ENCODE measurements at regions not wholly inside any gene's neighbourhood (a gene's known extent, or its start where the extent isn't known, plus 50 kb on each side); places are given as distances from the start of the nearest gene placed in this dataset.

DNA sequence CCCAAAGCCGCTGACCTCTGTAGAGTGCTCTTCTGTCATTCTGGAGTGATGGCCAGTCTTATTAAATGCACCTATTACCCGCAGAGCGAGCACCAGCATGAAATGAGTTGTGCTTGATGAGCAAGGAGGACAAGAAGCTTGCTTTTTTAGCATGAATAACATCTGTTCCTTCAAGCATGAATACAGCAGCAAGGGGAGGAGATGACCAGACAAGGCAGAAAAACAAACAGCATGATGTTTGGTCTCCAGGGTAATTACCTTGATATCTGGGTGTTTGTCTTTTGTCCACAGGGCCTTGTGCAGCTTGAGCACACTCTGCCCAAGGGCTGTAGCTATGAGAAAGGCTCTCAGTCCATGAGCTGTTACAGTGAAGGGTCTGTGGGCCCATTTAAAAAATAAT is 324.8 kb upstream of the DDX53 start:
- peak; percentile 21 to 25 for DNase-seq

DNA sequence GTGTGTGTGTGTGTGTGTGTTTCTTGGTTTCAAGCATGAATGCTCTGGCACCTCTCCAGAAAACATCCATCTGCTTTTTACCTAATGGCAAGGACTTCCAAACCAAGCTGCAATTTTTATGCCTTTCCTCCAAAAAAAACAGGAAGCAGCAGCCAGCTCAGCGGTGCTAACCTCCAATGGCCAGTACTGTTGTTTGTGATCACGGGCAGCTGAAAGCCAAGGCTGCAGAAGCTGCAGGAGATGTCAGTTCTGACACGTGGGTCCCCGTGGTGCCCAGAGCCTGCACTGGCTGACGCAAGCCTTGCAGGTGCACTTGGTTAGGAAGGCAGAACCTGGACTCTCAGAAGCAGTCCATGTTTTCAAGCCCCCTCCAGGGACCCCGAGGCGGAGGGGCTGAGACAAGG is 313.6 kb upstream of the DDX53 start:
- peak; percentile 56 to 89 for DNase-seq

DNA sequence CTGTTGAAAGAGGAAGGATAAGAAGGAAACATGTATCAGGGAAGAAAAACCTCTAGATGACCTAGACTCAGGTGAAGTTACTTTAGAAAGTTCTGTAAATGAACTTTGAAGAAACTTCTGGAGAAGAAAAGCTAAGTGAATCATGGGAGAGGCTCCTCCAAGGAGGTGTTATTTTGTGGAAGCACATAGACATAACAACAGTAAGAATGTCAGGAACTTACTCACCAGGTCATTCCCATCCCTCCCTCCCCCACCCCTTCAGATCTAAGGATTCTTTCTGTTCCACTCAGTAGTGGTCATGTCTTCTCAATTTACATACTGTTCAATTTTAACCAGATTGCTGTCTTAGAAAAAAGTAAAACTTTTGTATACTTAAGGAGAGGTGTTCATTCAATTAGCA is 310.5 kb upstream of the DDX53 start:
- DNase-seq = no peak

DNA sequence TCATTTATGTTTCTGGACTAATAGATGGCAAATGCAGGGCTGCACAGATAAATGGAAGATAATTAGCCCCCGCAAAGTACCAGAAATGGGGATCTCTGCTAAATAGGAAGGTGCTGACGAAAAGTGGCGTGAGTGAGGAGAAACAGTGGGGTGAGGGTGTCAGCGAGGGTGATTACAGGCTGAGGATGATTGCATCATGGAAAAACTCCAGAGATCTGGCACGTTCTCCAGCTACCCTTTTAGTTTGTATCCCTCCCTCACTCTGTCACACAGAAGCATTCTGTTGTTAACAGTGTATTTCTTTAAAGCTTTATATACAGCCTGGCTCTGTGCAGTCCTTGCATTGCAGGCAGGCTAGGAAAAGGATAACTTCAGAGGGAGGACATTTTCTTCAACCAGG is 309.6 kb upstream of the DDX53 start:
- DNase-seq = no peak

DNA sequence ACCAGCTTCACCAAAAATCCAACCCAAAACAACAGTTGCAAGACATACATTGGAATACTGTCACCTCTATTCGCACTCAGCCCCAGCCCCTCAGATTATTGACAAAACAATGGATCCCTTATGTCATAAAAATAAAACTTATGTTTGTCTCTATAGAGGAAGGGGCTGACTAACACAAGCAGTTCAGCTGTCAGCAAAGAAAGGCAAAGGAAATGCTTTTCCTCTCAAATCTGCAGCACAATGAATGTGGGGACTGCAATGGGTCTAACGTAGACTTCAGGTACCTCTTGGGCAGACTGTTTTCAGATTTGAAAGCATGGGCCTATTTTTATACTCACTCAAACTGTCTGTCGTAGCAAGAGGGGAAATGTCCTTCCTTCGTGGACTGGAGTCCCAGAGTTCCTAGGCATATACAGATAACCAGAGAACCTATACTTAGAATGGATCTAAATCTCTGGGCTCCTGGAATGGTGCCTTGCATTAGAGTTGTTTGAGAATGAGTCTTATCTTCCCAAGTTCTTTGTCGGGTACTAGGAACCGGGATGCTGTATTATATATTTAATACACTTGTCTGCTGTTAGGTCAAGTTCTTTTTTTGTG is 307.7 kb upstream of the DDX53 start:
- DNase-seq = no peak

DNA sequence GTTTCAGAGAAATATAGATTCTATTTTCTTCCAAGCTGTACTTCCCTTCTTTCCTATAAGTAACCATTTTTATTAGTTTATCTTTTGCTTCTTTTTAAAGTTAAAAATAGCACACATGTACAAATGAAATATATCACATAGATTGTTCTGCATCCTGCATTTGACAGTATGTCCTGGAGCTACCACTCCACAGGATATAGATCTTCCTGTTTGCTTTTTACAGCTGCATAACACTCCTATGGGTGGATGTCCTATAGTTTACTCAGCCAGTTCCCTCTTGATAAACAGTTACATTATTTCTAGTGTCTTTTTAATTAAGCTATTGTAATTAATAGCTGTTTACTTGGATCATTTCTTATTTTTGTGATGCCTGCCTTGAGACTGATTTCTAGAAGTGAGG is 301.6 kb upstream of the DDX53 start:
- DNase-seq = no peak

DNA sequence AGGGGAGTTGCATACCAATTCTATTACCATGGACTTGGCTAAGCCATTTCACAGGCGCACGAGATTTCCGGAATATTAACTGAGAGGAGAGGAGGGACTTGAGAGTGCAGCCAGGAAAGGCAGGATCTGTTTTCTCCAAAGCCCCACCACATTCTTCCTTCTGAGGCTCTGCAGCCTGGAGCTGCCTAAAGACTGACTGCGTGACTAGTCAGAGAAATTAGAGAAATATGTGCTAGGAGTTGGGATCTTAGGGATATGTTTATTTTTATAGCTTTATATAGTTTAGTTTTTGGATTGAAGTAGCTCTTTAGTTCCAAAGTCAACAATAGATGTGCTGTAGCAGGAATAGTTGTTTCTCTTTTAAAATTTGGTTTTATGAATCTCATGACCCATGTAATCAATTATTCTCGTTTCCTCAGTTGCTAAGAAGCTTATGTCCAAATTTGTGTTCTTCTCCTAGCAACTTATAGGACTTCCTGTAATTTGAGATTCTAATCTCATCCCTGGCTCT is 300.1 kb upstream of the DDX53 start:
- no peak for DNase-seq

DNA sequence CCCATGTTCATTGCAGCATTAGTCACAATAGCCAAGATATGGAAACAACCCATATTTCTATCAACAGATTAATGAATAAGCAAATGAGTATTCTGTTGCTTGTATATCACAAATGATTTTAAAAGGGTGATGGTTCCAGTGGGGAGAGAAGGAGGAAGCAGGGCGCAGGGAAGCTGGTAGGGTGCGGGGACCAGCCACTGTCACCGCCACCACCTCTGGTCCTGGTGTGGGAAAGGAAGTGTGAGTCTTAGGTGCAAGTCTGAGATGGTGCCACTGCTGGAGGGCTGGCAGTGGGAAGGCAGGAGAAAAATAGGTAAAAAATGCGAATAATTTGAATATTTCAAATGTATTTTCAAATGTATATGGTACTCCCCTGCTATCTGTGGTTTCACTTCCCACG is 286.8 kb upstream of the DDX53 start:
- DNase-seq = no peak

DNA sequence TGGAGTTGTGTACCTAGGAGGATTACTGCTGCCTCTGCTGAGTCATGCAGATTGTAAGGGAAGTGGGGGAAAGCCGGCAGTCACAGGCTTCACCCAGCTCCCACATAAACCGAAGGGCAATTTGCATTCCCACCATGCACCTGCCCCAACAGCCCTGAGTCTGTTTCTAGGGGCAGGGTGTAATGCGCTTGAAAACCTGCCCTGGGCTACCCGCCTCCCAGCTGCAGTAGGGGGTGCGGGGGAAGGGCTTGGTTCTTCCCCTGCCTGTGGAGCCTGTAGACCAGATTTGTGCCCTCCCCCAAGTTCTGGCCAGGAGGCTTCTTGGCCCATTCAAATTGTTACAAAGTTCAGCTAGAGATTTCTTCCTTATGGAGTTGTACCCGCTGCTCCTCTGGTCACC is 269.2 kb upstream of the DDX53 start:
- no peak for DNase-seq

DNA sequence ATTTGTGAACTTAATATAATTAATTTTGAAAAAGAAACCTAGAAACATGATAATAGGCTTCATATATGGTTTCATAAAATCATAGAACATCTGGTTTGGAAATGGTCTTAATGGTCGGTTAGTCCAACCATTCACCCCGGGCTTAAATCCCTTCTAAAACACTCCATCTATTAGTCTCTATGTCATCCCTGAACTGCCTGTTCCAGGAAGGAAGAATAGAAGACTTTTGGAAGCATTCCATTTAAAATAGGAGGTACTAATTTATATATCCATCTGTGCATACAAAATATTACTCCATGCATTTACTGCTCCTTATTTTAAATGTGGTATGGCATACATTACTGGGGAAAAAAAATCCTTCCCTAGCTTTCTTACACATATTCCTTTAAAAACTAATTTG is 262.2 kb upstream of the DDX53 start:
- DNase-seq = peak in 1 of 2 experiments; percentile 3

DNA sequence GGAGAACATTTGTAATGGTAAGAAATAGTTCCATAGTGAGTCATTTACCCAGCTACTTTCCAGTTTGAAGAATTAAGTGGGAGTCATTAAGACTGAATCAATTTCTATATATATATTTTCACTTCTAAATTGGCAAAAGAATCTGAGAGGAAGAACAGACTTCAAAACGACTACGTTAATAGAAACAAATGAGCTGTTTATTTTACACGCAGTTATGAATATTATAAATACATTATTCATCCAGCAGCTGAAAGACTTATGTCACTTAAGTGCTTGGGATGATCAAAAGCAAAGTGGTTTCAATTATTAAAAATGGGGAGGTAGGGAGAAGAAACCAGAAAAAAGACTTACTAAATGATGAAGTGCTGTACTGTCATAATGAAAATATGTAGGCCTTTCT is 260.5 kb upstream of the DDX53 start:
- no peak for DNase-seq

DNA sequence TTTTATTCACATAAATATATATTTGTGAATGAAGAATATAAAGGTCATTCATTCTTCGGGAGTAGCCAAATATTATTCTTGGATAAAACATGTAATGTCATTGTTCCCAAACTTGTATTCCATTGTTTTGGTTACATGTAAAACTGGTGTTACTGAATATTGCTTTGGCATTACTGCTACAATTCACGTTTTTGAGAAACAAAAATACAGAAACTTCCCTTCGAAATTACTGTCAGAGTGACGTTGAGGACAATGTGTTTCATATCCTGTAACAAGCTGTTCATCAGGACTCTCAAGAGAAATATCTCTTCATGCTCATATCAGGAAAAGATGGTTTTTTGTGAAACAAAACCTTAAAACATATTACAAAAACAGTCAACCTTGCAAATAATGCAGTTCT is 258.9 kb upstream of the DDX53 start:
- DNase-seq = no peak

DNA sequence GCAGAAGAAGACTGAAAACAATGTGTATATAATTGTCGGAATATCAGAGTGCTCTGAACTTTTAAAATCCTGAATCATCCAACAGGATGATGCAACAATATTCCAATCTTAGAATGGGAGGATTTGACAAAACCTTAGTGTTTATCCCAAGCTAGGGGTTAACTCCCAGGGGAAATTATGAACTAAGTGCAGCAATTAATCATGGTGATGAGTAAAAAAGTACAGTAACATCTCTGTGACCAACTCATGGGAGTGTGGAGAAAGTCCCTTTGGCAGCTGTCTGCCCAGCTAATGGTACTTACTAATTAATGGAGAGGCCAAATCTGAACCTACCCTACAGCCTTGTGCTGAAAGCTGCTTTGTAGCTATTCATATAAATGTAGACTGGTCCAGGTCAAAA is 257.6 kb upstream of the DDX53 start:
- DNase-seq = peak in 1 of 2 experiments; percentile 14

DNA sequence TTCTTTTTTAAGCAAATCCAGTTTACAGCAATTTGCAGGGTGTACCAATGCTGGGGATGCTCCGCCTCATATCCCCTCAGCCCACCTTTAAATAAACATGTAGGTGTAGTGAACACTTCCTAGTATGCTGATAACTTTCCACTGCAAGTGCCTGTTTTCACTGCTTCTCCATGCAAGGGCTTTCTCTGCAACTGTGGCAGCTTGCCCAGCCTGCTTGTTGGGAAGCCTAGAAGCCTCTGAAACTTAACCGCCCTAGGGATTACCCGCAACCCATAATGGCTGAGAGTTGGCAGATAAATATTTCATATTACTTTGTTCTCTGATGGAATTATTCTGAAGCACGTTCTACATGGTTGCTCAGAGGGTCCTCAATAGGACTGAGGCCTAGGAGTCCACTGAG is 253.7 kb upstream of the DDX53 start:
- peak in 1 of 2 experiments; percentile 32 for DNase-seq

DNA sequence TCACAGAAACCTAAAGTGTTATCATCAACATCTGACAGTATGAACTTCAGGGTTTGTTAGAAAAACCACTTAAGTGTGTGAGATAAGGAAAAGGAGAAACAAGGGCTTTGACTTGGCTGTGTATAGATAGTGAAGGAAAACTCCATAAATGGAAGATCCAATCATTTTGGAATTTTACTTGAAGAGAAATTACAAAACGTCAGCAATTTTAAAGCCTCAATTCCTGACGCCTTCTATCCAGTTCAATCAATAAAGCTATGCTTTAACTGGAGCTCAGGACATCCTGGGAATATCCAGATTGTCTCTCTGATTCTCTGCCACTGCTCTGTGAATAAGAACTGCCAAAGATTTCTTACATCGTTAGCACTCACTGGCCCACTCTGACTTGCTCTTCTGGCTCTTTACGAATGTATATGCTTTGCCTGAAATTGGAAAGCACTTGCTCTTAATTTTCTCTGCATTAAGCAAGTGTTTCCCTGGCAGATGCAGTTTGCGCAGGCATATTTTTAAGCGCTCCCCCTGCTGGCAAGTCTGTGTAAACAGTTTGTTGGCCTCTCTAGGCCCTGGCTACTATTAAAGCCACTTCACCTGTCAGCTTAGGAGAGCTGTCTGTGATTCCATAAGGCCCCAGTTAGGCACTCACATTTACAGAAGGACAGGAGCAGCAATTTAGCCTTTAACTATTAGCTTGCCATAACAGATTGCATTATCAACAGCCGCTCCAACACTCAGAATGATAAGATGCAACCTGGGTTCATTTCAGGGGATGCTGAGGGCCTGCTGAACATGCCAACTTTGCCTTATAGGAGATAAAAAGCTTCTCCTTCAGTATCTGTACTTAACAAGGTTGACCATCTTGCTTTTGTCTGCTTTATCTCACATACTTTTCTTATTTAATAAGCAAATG is 251.4 kb upstream of the DDX53 start:
- DNase-seq = peak in 1 of 2 experiments; percentile 56

DNA sequence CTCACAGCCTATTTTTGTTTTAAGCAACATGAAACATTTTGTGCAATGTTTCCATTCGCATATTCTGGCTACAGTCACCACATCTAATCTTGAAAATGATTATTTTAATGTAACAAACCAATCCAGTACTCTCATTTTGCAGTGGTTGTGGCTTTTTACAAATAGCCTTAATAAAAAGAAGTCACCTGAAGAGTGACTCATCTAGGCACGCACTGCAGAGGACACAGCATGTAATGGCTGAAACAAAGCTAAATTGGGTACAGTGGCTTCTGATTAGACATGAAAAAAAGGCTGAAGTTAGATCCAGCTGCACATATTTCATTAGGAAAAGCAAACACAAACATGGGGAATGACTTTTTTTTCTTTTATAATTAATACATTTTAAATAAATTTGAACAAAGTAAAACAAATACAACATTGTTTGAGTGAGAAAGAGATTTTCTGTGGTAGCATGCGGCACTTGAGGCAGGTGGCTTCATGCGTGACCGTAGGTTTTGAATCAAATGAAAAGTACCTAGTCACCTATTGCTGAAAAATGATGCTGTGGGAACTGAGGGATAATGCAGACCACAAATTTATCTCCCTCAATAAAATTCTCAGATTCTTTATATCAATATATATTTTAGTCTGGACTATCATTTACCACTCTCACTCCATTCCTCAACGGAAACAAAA is 240.8 kb upstream of the DDX53 start:
- DNase-seq = no peak

DNA sequence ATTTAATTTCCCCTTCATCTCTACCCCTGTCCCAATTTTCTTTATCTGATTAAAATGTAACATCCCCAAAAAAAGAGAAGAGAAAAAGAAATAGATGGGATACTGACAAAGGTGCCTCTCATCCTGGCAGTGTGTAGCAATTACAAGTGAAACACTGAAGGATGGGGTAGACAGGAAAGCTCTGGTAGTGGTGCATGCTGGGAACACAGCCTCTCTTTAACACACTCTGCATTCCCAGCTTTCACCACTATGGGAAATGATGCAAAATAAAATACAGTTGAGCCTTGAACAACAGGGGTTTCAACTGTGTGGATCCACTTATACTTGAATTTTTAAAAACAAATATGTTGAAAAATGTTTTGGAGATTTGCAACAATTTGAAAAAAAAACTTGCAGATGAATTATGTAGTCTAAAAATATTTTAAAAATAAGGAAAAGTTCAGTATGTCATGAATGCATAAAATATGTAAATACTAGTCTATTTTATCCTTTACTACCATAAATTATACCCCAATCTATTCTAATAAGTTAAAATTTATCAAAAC is 239.2 kb upstream of the DDX53 start:
- DNase-seq = no peak

DNA sequence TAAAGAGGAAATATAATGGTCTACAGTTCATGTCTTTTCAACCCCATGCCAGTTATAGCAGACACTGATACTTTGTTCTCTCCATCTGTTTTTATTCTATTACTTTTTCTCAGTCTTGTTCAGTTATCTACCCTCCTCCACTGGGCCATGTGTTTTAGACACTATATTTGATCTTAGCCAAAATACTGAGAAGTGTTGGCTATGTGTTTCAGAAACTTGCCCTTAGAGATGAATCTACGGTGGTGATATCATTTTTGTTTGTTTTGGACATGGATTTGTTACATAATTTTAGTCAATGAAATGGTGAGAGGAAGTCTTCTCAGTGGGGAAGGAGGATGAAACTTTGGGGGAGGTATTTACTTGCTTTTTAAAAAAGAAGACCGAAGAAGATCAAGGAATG is 211.5 kb upstream of the DDX53 start:
- no peak for DNase-seq

DNA sequence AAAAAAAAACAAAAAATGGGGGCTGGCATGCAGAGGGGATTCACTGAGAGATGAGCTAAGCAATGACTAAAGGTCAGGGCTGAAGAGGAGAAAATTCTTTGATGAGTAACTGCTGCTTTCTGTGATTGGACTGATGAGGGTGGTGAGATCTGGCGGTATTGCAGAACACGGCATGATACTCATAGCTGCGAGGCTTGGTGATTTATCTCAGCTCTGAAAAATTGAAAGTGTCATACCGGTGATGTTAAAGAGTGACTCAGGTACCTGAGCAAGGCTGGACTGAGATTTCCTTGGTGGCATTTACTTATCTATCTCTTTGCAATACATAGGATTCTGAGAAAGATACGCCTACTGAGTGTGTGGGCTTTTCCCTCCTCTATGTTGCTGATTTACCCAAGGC is 204.1 kb upstream of the DDX53 start:
- no peak for DNase-seq

DNA sequence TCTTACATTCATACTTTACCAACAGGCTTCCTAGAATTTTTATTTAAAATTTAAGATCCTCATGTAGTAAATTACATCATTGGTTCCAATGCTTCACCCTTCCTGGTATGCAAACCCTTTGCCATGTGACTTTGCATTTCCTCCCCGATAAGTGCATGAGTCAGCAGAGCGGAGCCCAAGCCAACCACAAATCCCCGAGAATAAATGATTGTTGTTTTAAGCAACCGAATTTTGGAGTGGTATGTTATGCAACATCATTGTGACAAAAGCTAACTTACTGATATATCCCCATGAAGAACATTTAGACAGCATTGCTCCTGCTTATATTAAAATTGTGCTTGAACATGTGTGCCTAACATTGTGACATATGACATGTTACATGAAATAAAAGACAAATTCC is 199.4 kb upstream of the DDX53 start:
- no peak for DNase-seq

DNA sequence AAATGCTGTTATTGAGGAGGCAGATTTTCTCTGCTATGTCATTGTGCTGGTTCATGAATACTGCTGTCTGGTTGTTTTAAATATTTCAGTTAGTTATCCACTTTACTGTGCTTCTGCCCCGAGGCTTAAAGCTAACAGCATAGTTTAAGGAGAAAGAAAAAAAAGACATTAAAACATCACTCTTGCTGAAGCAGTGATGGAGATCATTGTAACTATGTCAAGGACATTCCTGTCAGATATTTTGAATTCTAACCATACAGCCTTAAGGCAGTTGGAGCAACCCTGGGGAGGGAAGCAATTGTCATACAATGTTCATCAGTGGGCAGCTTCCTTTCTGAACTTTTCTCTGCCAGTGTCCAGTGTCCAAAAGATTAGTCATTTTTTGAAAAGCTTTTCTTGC is 199.0 kb upstream of the DDX53 start:
- no peak for DNase-seq

DNA sequence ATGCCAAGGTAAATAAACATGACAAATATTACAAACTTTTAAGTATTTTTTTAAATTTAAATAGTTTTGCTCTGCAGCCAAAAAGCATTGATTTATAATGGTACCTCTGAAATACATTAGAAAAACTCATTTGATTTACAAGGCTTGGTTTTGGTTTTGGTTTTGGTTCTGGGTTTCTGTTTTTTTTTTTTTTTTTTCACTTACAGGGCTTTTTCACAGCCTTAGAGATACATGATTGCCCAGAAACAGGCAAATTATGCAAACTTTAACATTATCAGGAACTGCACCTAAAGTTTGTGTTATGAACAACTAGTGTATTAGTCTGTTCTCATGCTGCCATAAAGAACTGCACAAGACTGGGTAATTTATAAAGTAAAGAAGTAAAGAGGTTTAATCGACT is 196.4 kb upstream of the DDX53 start:
- DNase-seq = no peak

DNA sequence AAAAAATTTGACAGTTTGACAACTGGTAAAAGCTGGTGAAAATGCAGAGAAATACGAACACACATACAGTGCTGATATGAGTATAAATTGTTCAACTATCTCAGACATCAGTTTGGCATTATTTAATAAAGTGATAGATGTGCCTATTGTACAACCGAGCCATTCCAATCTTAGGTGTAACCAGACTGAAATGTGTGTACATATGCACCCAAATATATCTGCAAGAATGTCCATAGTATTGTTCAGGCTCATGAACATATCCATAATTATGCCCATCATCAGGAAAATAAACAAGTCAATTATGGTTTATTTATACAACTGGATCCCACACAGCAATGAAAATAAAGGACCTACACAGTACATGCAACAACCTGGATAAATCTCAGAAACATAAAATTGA is 188.9 kb upstream of the DDX53 start:
- DNase-seq = no peak

DNA sequence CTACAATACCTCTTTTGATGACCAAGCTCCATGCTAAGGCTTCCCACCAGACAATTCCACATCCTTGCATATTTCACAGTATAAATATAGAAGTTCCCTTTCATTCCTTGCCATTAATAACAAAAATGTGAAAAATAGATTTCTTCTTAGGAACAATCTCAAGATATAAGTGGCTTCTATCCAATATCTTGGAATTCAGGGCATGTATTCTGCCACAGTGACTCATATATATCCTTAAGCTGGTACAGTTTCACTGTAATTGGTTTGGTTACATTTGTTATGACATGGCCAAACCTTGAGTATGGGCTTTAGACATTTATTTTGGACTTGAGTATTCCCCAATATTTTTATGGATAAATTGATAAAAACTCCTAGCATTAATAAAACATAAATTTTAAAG is 181.7 kb upstream of the DDX53 start:
- DNase-seq = no peak

Data from NCI-H446 (cell line).